ENCODE measurements at regions not wholly inside any gene's neighbourhood (a gene's known extent, or its start where the extent isn't known, plus 50 kb on each side); places are given as distances from the start of the nearest gene placed in this dataset.
"Not testable (repeated sequence)": the region's sequence is repeated elsewhere in the genome, so short reads cannot be mapped to it uniquely, and the experiment has no call there.

DNA sequence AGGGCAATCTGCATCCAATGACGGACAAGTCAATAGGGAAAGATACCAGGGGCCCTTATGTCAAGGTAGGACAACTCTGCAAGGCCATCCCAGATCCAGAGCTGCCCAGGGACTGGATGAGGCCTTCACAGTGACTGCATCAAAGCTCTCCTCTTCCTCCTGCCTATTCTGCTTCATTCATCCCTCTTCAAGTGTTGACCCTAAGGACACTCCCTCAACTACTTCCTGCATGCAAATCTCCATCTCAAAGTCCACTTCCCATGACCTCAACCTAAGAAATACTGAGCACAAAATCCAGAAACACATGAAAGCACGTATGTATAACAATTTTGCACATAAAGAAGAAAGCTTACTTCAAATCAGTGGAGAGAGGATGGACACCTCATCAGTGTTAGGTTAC lies 182.3 kb downstream of the AVL9 start:
- DNase-seq (ENCODE audit: low read depth), result no peak
- TF ChIP-seq, protein P1, sequence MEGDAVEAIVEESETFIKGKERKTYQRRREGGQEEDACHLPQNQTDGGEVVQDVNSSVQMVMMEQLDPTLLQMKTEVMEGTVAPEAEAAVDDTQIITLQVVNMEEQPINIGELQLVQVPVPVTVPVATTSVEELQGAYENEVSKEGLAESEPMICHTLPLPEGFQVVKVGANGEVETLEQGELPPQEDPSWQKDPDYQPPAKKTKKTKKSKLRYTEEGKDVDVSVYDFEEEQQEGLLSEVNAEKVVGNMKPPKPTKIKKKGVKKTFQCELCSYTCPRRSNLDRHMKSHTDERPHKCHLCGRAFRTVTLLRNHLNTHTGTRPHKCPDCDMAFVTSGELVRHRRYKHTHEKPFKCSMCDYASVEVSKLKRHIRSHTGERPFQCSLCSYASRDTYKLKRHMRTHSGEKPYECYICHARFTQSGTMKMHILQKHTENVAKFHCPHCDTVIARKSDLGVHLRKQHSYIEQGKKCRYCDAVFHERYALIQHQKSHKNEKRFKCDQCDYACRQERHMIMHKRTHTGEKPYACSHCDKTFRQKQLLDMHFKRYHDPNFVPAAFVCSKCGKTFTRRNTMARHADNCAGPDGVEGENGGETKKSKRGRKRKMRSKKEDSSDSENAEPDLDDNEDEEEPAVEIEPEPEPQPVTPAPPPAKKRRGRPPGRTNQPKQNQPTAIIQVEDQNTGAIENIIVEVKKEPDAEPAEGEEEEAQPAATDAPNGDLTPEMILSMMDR (IDR thresholded peaks at IDR 0.05; ENCODE audit: insufficient read depth, low read length), result no peak
- no peak overlapping the region for H3K4me3 ChIP-seq (ENCODE audit: low read depth, low read length)

DNA sequence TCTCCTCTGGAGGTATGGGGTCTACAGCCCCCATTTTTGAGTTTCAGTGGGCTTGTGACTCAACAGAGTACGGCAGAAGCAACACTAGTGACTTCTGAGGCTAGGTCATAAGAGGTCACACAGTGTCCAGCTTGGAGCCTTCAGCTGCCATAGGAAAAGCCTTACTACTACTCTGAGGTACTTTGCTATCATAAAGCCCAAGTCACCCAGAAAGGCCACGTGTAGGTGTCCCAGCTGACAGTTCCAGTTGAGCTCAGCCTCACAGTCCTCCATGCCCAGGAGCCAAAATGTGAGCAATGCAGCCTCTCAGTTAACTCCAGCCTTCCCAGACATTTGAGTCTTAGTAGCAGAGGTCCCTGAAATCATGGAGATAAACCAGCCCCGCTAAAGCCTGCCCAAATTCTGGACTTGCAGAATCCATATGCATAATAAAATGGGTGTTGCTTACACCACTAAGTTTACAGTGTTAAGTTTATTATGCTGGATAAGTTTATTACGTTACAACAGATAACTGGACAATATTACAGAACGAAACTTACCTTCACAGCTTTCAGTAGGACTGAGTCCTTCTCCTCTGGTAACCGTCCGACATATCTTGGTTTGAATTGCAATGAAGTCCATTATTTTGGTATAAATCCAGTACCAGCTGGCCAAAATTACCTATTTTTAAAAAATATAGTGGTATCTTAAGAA lies 181.1 kb downstream of the AVL9 start:
- TF ChIP-seq, protein P1 (IDR thresholded peaks at IDR 0.05; ENCODE audit: insufficient read depth, low read length), result no peak
- H3K4me3 ChIP-seq (ENCODE audit: low read depth, low read length), result no peak overlapping the region
- DNase-seq (ENCODE audit: low read depth), result no peak

DNA sequence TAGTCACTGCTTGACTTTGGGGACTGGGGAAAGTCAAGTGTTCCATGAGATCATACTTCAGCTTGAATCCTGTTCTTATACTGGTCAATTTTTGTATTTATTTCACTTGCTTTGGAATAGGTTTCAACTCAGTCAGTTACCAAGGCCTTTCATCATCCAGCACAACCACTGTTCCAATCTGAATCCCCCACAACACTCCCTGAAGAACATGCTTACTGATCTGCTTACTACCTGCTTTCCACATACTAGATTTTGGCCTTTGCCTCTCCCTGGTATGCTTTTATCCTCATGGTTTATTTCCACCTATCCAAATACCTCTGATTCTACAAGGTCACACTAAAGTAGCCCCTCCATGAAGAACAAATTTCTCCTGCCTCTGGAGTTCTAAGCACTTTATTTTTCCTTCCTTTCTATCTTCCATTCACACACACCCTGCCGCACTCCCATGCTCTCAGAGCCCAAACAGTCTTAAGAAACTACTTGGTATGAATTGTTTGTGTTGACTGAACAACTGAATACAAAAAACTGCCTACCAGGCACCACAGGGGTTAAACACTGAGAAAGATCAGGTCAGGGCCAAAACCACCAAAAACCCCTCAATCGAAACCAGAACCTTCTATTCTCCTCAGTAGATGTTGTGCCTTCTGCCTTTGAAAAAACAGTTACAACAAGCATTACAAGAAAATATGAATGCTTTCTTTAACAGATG lies 178.1 kb downstream of the AVL9 start:
- TF ChIP-seq, protein P1 (IDR thresholded peaks at IDR 0.05; ENCODE audit: insufficient read depth, low read length), result no peak
- no peak overlapping the region for H3K4me3 ChIP-seq (ENCODE audit: low read depth, low read length)

DNA sequence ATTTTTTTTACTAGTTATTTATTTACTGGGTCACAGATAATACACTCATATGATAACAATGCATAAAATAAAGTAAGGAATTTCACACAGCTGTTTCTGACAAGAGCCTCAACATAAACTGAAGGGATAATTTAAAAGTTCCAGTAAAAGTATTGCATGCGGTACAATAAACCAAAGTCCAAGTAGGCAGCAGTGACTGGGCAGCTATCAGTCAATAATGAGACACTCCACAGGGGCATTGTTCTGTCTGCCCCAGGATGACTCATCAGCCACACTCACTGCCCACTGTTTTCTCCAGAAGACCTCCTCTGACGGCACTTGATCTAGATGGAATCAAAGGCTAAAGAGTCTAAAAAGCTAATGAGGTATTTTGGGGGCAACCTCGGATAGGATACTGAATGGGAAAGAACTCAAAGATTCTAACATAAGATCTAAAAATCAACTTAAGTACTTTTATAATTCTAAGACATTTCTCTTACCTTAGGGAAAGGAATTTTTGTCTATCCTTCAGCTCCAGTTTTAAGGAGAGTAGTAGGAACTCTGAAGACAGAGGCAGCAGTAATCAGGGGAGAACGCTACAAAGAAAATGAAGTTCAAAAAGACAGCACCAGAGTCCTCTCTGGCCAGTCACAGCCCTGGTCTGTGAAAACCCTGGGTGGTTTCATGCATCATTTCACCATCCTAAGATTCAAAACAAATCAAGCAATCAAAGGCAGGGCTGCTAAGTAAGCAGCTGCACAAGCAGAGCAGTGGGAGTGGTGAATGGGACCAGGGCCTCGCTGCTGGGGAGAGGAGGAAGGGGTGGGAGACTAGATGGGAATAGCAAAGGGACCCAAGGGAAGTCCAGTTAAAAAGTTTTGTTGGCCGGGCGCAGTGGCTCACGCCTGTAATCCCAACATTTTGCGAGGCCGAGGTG lies 175.1 kb downstream of the AVL9 start:
- no peak overlapping the region for H3K4me3 ChIP-seq (ENCODE audit: low read depth, low read length)
- TF ChIP-seq, protein P1 (IDR thresholded peaks at IDR 0.05; ENCODE audit: insufficient read depth, low read length), result no peak

More for the DNA sequence above, 178.1 kb downstream of the AVL9 start:
- peak; percentile 37 for DNase-seq (ENCODE audit: low read depth)

DNA sequence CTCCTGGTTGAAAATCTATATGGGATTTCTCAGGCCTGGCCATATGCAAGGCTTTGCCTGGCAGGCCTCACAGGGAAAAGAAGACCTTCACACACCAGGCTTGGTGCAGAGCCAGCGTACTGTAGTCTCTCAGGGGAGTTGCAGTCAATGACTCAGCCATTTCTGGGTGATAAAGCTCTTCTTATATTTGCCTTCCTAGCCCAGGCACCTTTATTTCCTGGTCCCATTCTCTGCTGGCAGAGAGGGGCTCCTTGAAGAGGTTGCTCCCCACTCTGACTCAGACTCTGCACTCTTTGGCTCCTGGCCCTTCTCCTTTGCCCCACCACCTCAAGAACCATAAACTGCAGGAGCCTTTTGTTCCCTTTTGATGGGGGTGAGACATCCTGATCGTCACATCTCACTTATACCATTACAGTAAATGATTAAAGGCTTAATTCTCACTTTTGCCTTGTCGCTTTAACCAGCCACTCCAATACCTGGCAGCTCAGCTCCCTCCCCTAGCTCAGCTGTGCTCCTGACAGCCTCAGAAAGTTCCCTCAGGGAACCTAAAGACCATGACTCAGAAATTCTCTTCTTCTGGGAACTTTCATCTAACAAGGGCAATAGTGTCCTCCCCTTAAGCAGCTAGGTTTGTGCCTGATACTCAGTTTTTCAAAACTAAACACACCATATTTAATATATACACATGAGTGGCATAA lies 174.0 kb downstream of the AVL9 start:
- peak; percentile 85 for DNase-seq (ENCODE audit: low read depth)
- H3K4me3 ChIP-seq (ENCODE audit: low read depth, low read length), result not testable (repeated sequence)

More for the DNA sequence above, 175.1 kb downstream of the AVL9 start:
- DNase-seq (ENCODE audit: low read depth), result peak; percentile 12

DNA sequence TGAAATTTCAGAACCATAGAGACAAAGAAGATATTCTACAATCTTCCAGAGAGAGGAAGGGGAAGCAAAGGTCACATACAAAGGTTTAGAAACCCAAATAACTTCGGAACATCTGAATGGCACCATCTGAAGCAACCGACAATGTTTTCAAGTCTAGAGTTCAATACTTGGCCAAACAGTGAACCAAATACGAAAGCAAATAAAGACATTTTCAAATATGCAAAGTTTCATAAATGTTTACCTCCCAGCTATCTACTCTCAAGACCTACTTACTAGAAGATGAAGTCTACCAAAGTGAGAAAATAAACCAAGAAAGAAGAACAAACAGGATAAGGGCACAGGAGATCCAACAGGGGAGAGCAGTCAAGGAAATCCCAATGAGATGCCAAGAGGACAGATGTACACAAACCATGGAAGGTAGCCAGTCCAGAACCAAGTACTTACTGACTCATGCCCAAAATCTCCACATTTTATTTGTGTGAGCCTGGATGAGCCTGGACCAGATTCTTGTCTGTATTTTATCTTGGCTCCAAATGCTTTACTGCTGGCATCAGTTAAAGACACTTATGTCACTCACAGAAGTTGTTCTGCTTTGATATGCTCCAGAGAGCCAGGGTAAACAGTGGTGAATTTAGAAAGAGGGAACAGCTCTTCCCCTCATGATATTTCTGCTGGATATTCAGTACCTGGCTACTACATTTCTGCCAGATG lies 173.3 kb downstream of the AVL9 start:
- H3K4me3 ChIP-seq (ENCODE audit: low read depth, low read length), result not testable (repeated sequence)
- DNase-seq (ENCODE audit: low read depth), result peak; percentile 61

DNA sequence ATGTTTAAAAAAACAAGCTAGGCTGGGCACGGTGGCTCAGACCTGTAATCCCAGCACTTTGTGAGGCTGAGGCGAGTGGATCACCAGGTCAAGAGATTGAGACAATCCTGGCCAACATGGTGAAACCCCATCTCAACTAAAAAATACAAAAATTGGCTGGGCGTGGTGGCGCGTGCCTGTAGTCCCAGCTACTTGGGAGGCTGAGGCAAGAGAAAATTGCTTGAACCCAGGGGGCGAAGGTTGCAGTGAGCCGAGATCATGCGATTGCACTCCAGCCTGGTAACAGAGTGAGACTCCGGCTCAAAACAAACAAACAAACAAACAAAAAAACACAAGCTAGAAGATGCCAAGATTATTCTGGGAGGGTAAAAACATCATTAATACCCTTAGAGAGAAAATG lies 172.3 kb downstream of the AVL9 start:
- H3K4me3 ChIP-seq (ENCODE audit: low read depth, low read length); DNase-seq (ENCODE audit: low read depth): not testable (repeated sequence)

DNA sequence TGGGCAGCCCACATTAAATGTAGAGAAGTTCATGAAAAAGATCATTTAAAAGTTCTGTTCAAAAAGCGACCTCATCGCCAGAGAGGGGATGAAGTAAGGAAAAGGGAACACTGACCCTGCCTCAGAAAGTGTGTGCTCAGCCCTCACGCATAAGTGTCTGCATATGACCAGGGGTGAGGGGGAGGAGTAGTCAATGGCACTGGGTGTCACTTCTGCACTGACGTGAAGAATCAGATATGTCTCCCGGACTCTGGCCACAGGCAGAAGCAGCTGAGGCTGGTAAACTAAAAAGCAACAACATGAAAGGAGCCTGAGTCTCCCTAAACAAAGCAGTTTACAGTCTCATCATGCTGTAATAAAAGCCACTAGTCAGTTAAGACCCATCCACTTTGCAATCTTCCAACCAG lies 168.5 kb downstream of the AVL9 start:
- DNase-seq (ENCODE audit: low read depth); H3K4me3 ChIP-seq (ENCODE audit: low read depth, low read length): not testable (repeated sequence)

DNA sequence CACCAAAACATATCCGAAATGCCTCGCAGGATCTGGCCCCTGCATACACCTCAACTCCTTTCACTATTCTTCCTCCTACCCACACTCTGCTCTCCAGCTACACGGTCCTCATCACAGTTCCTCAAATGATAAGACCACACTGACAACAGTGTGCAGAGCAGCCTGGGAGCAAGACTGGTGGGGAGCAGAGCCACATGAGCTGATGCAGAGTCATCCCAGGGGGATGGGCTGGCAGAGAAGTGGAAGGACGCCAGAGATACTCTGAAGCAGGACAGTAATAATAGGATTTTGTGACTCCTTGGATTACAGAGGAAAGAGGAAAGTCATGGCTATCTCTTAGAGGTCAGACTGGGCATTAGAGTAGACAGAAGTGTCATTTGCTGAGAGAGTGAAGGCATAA lies 167.2 kb downstream of the AVL9 start:
- H3K4me3 ChIP-seq (ENCODE audit: low read depth, low read length); DNase-seq (ENCODE audit: low read depth): not testable (repeated sequence)

All from fibroblast of the aortic adventitia (primary cell).